K562 (cell line): ENCODE measurements at regions not wholly inside any gene's neighbourhood (a gene's known extent, or its start where the extent isn't known, plus 50 kb on each side); places are given as distances from the start of the nearest gene placed in this dataset.
"Not testable (repeated sequence)": the region's sequence is repeated elsewhere in the genome, so short reads cannot be mapped to it uniquely, and the experiment has no call there.

ENCODE experiments used
- ATAC-seq: fragments of 200-7000 bp; cut with Tn5 transposase; 3 replicates; pipeline ENCODE4 v1.9.1; 2020; ENCODE audit warnings: moderate library complexity
- BruUV-seq: library from RNA; stranded (reverse); fragments of 400-500 nt; replicated peaks from 2 replicates; lab custom pipeline; 2021; lab: Mats Ljungman, UMichigan
- CTCF ChIA-PET: fragments of 300-600 bp; formaldehyde crosslinking; extraction: SDS; loops from one replicate; lab custom pipeline; 2021; ENCODE audit warnings: low intra/inter-chr PET ratio; lab: Yijun Ruan, JAX
- POLR2A ChIA-PET: fragments of 300-600, 350-650 bp; sonication (Branson Sonifier 250); formaldehyde crosslinking; extraction: SDS; loops from one replicate; lab custom pipeline; 2021; ENCODE audit warnings: antibody characterized with exemption, inconsistent platforms; lab: Yijun Ruan, JAX
- DNase-seq, 4 experiments: peaks; one replicate each; pipeline versions ENCODE4 v3.0.0 to v3.0.0-alpha.2; 2011 to 2018; ENCODE audit warnings: low spot score in 3 of 4, mixed read lengths in 3 of 4; ENCODE audit errors: extremely low read depth in 1 of 4
- FAIRE-seq: peaks from 2 replicates; lab custom pipeline; 2011; peaks lifted over from hg19 to GRCh38; lab: Jason Lieb, UNC
- H2AFZ ChIP-seq: 2 replicates; pipeline ENCODE4 v1.6.0; 2011; ENCODE audit warnings: low read depth, low read length, control low read depth, inconsistent platforms
- H3K27ac ChIP-seq: fragments of 200-600 bp; 3 replicates; pipeline ENCODE4 v1.8.0; 2011; ENCODE audit warnings: low read depth, mild to moderate bottlenecking, control low read depth, inconsistent platforms, low read length, moderate library complexity, mixed read lengths; ENCODE audit errors: extremely low read depth
- H3K27me3 ChIP-seq, 2 experiments: fragments of 300-600 bp in 1 of 2; 2 replicates in 1 of 2; 3 replicates in 1 of 2; pipeline versions ENCODE4 v1.6.0 to v1.8.0; 2011; ENCODE audit warnings: inconsistent platforms in 2 of 2, low read length in 2 of 2, mild to moderate bottlenecking in 1 of 2, mixed read lengths in 1 of 2, moderate library complexity in 1 of 2; ENCODE audit not compliant: control insufficient read depth in 2 of 2, insufficient read depth in 2 of 2
- H3K36me3 ChIP-seq: fragments of 300-600 bp; 3 replicates; pipeline ENCODE4 v1.8.0; 2011; ENCODE audit warnings: mild to moderate bottlenecking, low read length, inconsistent platforms; ENCODE audit not compliant: control insufficient read depth, insufficient read depth
- H3K4me1 ChIP-seq, 2 experiments: fragments of 200-600 bp in 1 of 2; replicated peaks in 1 of 2; 2 replicates in 1 of 2; 3 replicates in 1 of 2; pipeline versions ENCODE4 v1.5.1 to v1.8.0; 2011; ENCODE audit warnings: inconsistent platforms in 2 of 2, low read length in 2 of 2, mild to moderate bottlenecking in 1 of 2, mixed read lengths in 1 of 2, moderate library complexity in 1 of 2; ENCODE audit not compliant: control insufficient read depth in 2 of 2, insufficient read depth in 2 of 2
- H3K4me2 ChIP-seq: 2 replicates; pipeline ENCODE4 v1.6.1; 2011; ENCODE audit warnings: low read length, control low read depth, inconsistent platforms, mixed read lengths; ENCODE audit not compliant: insufficient read depth
- H3K4me3 ChIP-seq: fragments of 200-600 bp; sonication (generic), shearing (Covaris generic); 2 replicates; pipeline ENCODE4 v1.5.1; 2016; ENCODE audit warnings: control low read depth, inconsistent platforms
- H3K79me2 ChIP-seq: fragments of 200-600 bp; 3 replicates; pipeline ENCODE4 v1.8.0; 2011; ENCODE audit warnings: low read length, inconsistent platforms; ENCODE audit not compliant: control insufficient read depth, insufficient read depth
- H3K9ac ChIP-seq, 2 experiments: 2 replicates each; pipeline versions ENCODE4 v1.6.0 to v1.6.1; 2011; ENCODE audit warnings: low read depth in 2 of 2, low read length in 2 of 2, control low read depth in 1 of 2, inconsistent platforms in 1 of 2, mild to moderate bottlenecking in 1 of 2, mixed read lengths in 1 of 2; ENCODE audit not compliant: insufficient read depth in 1 of 2
- H3K9me1 ChIP-seq: one replicate; pipeline ENCODE4 v1.6.0; 2011; ENCODE audit warnings: inconsistent platforms, mild to moderate bottlenecking, low read length, moderate library complexity; ENCODE audit not compliant: control insufficient read depth, insufficient read depth
- H3K9me3 ChIP-seq: replicated peaks from 2 replicates; pipeline ENCODE4 v1.5.1; 2011; ENCODE audit warnings: low read depth, low read length, inconsistent platforms; ENCODE audit not compliant: control insufficient read depth, insufficient read depth
- H4K20me1 ChIP-seq: replicated peaks from 2 replicates; pipeline ENCODE4 v1.6.1; 2011; ENCODE audit warnings: low read length, inconsistent platforms, mixed read lengths; ENCODE audit not compliant: control insufficient read depth, insufficient read depth
- ETV5 ChIP-seq: sonication (generic); formaldehyde crosslinking; IDR thresholded peaks from 2 replicates; pipeline ENCODE4 v1.4.0; 2020; ENCODE audit warnings: low read depth, mild to moderate bottlenecking, missing genetic modification reagents
- FOXJ3 ChIP-seq: sonication (generic); formaldehyde crosslinking; IDR thresholded peaks from 2 replicates; pipeline ENCODE4 v1.4.0; 2020; ENCODE audit warnings: mild to moderate bottlenecking, missing genetic modification reagents
- FOXP1 ChIP-seq: sonication (generic); formaldehyde crosslinking; IDR thresholded peaks from 2 replicates; pipeline ENCODE4 v1.8.0; 2022; ENCODE audit warnings: mild to moderate bottlenecking, missing genetic modification reagents
- HMG20A ChIP-seq: fragments of 450-650 bp; formaldehyde crosslinking; conservative IDR thresholded peaks from 2 replicates; pipeline ENCODE4 v1.4.0; 2020; ENCODE audit warnings: mild to moderate bottlenecking, mixed read lengths
- KDM5B ChIP-seq: fragments of 200-600 bp; sonication (generic); IDR thresholded peaks from 2 replicates; pipeline ENCODE4 v1.6.1; 2012; ENCODE audit warnings: low read depth, mild to moderate bottlenecking, moderate library complexity, low read length, control low read depth, inconsistent platforms; ENCODE audit not compliant: insufficient replicate concordance
- LEF1 ChIP-seq: fragments of 450-650 bp; IDR thresholded peaks from 2 replicates; pipeline ENCODE4 v1.6.1; 2016; ENCODE audit warnings: mild to moderate bottlenecking
- RBM39 ChIP-seq: fragments of 200-400 bp; formaldehyde crosslinking; optimal IDR thresholded peaks from 2 replicates; pipeline ENCODE3; 2018; ENCODE audit warnings: low read depth, low read length
- SETDB1 ChIP-seq: IDR thresholded peaks from one replicate; pipeline ENCODE4 v1.6.1; 2012; ENCODE audit warnings: low read length, control low read depth, inconsistent platforms
- SIX5 ChIP-seq, 2 experiments: IDR thresholded peaks; 2 replicates each; pipeline ENCODE4 v1.6.1; 2011; ENCODE audit warnings: low read length in 2 of 2, borderline replicate concordance in 1 of 2, low read depth in 1 of 2, mild to moderate bottlenecking in 1 of 2, moderate library complexity in 1 of 2; ENCODE audit not compliant: insufficient read depth in 1 of 2
- SMARCE1 ChIP-seq: fragments of 450-650 bp; IDR thresholded peaks from 2 replicates; pipeline ENCODE4 v1.7.1; 2016; ENCODE audit warnings: mild to moderate bottlenecking
- TAF1 ChIP-seq: IDR thresholded peaks from 2 replicates; pipeline ENCODE4 v1.6.1; 2011; ENCODE audit warnings: mild to moderate bottlenecking, low read length, moderate library complexity; ENCODE audit not compliant: insufficient read depth, control insufficient read depth, severe bottlenecking; ENCODE audit errors: extremely low read depth
- TCF7 ChIP-seq: sonication (generic); IDR thresholded peaks from 2 replicates; pipeline ENCODE4 v1.6.1; 2016; ENCODE audit warnings: antibody characterized with exemption, borderline replicate concordance
- ZNF282 ChIP-seq: sonication (generic); formaldehyde crosslinking; IDR thresholded peaks from 2 replicates; pipeline ENCODE4 v1.8.1; 2023; ENCODE audit warnings: missing genetic modification reagents
- ZNF584 ChIP-seq: fragments of 200-800 bp; sonication (Bioruptor generic); IDR thresholded peaks from 2 replicates; pipeline ENCODE4 v1.6.1; 2016; ENCODE audit warnings: low read depth, mild to moderate bottlenecking, missing genetic modification characterization, missing compliant biosample characterization
- ZNF639 ChIP-seq, 2 experiments: fragments of 200-800 bp in 1 of 2; sonication (Bioruptor generic) in 1 of 2; sonication (generic) in 1 of 2; formaldehyde crosslinking in 1 of 2; IDR thresholded peaks in 1 of 2; conservative IDR thresholded peaks in 1 of 2; 2 replicates each; pipeline versions ENCODE4 v1.5.0 to v1.6.1; 2016 to 2020; ENCODE audit warnings: missing compliant biosample characterization in 1 of 2, missing genetic modification characterization in 1 of 2, missing genetic modification reagents in 1 of 2
- WGBS: fragments of 100-300 bp; shearing (Covaris generic); methylation state at CpG from one replicate; pipeline ENCODE4 v1.1.6; 2016; ENCODE audit warnings: low coverage, mixed read lengths; ENCODE audit not compliant: insufficient coverage; ENCODE audit errors: missing lambda C conversion rate; 5-methylcytosine and 5-hydroxymethylcytosine counted together
- in situ Hi-C: fragments of 300-500 bp; cut with MboI; formaldehyde crosslinking; loops from 4 replicates; pipeline ENCODE4 v1.15.0; 2018; ENCODE audit warnings: inconsistent platforms, mixed read lengths
- intact Hi-C: fragments of 100-400 bp; cut with micrococcal nuclease; formaldehyde crosslinking; loops from 2 replicates; pipeline ENCODE4 v1.14.2; 2022

DNA sequence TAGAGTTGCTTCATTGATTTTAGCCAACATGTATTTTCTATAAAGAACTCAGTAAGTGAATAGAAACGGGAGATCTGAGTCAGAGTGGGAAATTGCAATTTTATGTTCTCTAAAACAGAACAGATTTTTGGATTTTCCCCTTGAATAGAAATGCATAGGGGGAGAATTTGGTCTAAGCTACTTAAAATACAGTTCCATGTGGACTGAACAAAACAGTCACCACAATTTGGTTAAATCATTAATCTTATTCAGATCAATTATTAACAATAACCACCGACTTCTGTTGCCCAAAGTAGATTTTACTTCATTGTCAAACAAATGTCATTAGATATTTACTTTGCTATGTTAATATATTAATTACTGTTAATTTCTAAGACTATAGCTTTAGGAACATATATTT lies 107.7 kb downstream of the SCG2 start (continued):
- no peak for TF ChIP-seq LEF1
- no peak for TF ChIP-seq FOXJ3 (CRISPR knock-in tag)
- TF ChIP-seq SIX5 (IDR thresholded peaks at IDR 0.05; ENCODE audit: borderline replicate concordance in 1 of 2, insufficient read depth in 1 of 2, low read depth in 1 of 2, low read length in 2 of 2): no peak
- no peak for TF ChIP-seq ZNF584 (CRISPR knock-in tag)

GRCh38 chr2:223494942-223495341 lies 107.2 kb downstream of the SCG2 start:
- ATAC-seq: no peak

DNA sequence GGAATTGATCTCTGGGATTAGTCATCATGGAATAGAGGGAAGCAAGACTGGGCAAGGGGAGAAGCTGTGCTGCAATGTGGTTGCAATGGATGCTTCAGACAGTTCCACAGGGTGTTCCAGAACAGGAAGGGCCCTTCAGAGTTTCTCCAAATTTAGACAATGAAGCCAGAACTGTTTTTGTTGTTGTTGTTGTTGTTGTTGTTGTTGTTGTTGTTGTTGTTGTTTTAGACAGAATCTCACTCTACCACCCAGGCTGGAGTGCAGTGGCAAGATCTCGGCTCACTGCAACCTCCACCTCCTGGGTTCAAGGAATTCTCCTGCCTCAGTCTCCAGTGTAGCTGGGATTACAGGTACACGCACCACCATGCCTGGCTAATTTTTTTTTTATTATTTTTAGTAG lies 105.3 kb downstream of the SCG2 start:
- BruUV-seq, H3K9ac ChIP-seq, H3K4me1 ChIP-seq, H3K36me3 ChIP-seq, H2AFZ ChIP-seq, intact Hi-C loops, H3K9me1 ChIP-seq, H3K4me3 ChIP-seq, H3K27me3 ChIP-seq, H3K27ac ChIP-seq, CTCF ChIA-PET, ATAC-seq, H4K20me1 ChIP-seq, in situ Hi-C loops, H3K9me3 ChIP-seq, POLR2A ChIA-PET, H3K4me2 ChIP-seq, FAIRE-seq, DNase-seq, H3K79me2 ChIP-seq: not testable (repeated sequence)
- WGBS: 0% methylated on average over 2 of the region's 2 CpGs

More at GRCh38 chr2:223494942-223495341, 107.2 kb downstream of the SCG2 start:
- FAIRE-seq (no peak), DNase-seq (no peak)
- no peaks in the 10 kb centered on the region for H3K36me3 ChIP-seq
- ChIA-PET POLR2A (no interaction called here), CTCF (no interaction called here)
- H3K9me1 ChIP-seq: no peaks in the 10 kb centered on the region
- H3K27me3 ChIP-seq: no peaks in the 10 kb centered on the region
- H3K4me1 ChIP-seq: no peaks in the 10 kb centered on the region
- H3K27ac ChIP-seq: no peak overlapping the region
- H2AFZ ChIP-seq: no peak overlapping the region
- H4K20me1 ChIP-seq: no peaks in the 10 kb centered on the region
- H3K4me2 ChIP-seq: no peak overlapping the region
- intact Hi-C loops (no loop called here), in situ Hi-C loops (no loop called here)
- H3K79me2 ChIP-seq: no peaks in the 10 kb centered on the region
- no peaks in the 10 kb centered on the region for H3K9me3 ChIP-seq
- BruUV-seq: no TSS peak
- WGBS: 0% methylated on average over 2 of the region's 2 CpGs
- no peak overlapping the region for H3K9ac ChIP-seq
- no peak for TF ChIP-seq TCF7
- TF ChIP-seq ZNF282 (CRISPR knock-in tag): no peak
- no peak for TF ChIP-seq KDM5B
- TF ChIP-seq HMG20A: no peak
- TF ChIP-seq SMARCE1: no peak
- no peak for TF ChIP-seq ETV5 (CRISPR knock-in tag)
- no peak for TF ChIP-seq FOXP1 (CRISPR knock-in tag)
- TF ChIP-seq ZNF639 (CRISPR knock-in tag; conservative IDR thresholded peaks at IDR 0.05 in 1 of 2, IDR thresholded peaks at IDR 0.05 in 1 of 2): no peak
- TF ChIP-seq RBM39: no peak
- TF ChIP-seq SETDB1: no peak
- no peak for TF ChIP-seq TAF1
- no peak overlapping the region for H3K4me3 ChIP-seq
